GM23338 (cell line): ENCODE measurements at regions not wholly inside any gene's neighbourhood (a gene's known extent, or its start where the extent isn't known, plus 50 kb on each side); places are given as distances from the start of the nearest gene placed in this dataset.

ENCODE experiments used
- ATAC-seq: fragments of 200-7000 bp; cut with Tn5 transposase; 3 replicates; pipeline ENCODE4 v1.9.1; 2020
- DNase-seq: peaks from one replicate; pipeline ENCODE4 v3.0.0-alpha.2; 2015; ENCODE audit warnings: low spot score
- H2AFZ ChIP-seq: fragments of 200-600 bp; sonication (generic); 2 replicates; pipeline ENCODE4 v1.8.0; 2016; ENCODE audit warnings: antibody characterized with exemption, mild to moderate bottlenecking, moderate library complexity
- H3F3A ChIP-seq: fragments of 200-600 bp; sonication (generic); replicated peaks from 2 replicates; pipeline ENCODE4 v1.8.0; 2017; ENCODE audit warnings: antibody characterized with exemption, mixed run types, low read depth
- H3K27ac ChIP-seq: fragments of 200-600 bp; sonication (generic); 2 replicates; pipeline ENCODE4 v1.6.1; 2016; ENCODE audit warnings: low read depth
- H3K27me3 ChIP-seq: fragments of 200-600 bp; sonication (generic); 2 replicates; pipeline ENCODE4 v1.8.0; 2016; ENCODE audit warnings: mild to moderate bottlenecking, mixed run types, moderate library complexity; ENCODE audit not compliant: insufficient read depth
- H3K36me3 ChIP-seq: fragments of 200-600 bp; sonication (generic); 2 replicates; pipeline ENCODE4 v1.8.0; 2016; ENCODE audit warnings: mild to moderate bottlenecking; ENCODE audit not compliant: insufficient read depth
- H3K4me1 ChIP-seq: fragments of 200-600 bp; sonication (generic); 2 replicates; pipeline ENCODE4 v1.8.0; 2016; ENCODE audit warnings: mild to moderate bottlenecking, moderate library complexity; ENCODE audit not compliant: insufficient read depth
- H3K4me2 ChIP-seq: fragments of 200-600 bp; sonication (generic); 2 replicates; pipeline ENCODE4 v1.7.1; 2017; ENCODE audit warnings: mixed run types
- H3K4me3 ChIP-seq: fragments of 200-600 bp; sonication (generic); 2 replicates; pipeline ENCODE4 v1.6.1; 2016; ENCODE audit warnings: mixed run types
- H3K79me2 ChIP-seq: fragments of 200-600 bp; sonication (generic); replicated peaks from 2 replicates; pipeline ENCODE4 v1.8.0; 2017; ENCODE audit warnings: mild to moderate bottlenecking; ENCODE audit not compliant: insufficient read depth
- H3K9me2 ChIP-seq: fragments of 200-600 bp; sonication (generic); 2 replicates; pipeline ENCODE4 v1.8.0; 2017; ENCODE audit not compliant: insufficient read depth
- H4K20me1 ChIP-seq: fragments of 200-600 bp; sonication (generic); replicated peaks from 2 replicates; pipeline ENCODE4 v1.8.0; 2017; ENCODE audit warnings: mild to moderate bottlenecking; ENCODE audit not compliant: insufficient read depth
- H3K27ac Mint-ChIP-seq: 2 replicates; pipeline ENCODE4 v1.8.0; 2020; ENCODE audit warnings: inconsistent platforms, mild to moderate bottlenecking, moderate library complexity, mixed read lengths
- H3K27me3 Mint-ChIP-seq: 3 replicates; pipeline ENCODE4 v1.8.0; 2022; ENCODE audit warnings: low read depth, mild to moderate bottlenecking, moderate library complexity, mixed read lengths, inconsistent platforms; ENCODE audit not compliant: insufficient read depth, poor library complexity
- H3K36me3 Mint-ChIP-seq: 3 replicates; pipeline ENCODE4 v1.8.0; 2021; ENCODE audit warnings: low read depth, mild to moderate bottlenecking, inconsistent platforms, moderate library complexity, mixed read lengths
- H3K4me1 Mint-ChIP-seq: 3 replicates; pipeline ENCODE4 v1.8.0; 2020; ENCODE audit warnings: mild to moderate bottlenecking, inconsistent platforms, mixed read lengths
- H3K4me3 Mint-ChIP-seq: 3 replicates; pipeline ENCODE4 v1.8.0; 2021; ENCODE audit warnings: moderate library complexity, mild to moderate bottlenecking, inconsistent platforms, mixed read lengths
- H3K9me3 Mint-ChIP-seq: 3 replicates; pipeline ENCODE4 v1.8.0; 2020; ENCODE audit warnings: moderate library complexity, mild to moderate bottlenecking, inconsistent platforms, mixed read lengths
- CREB1 ChIP-seq: fragments of 250-450 bp; sonication (Bioruptor Pico); IDR thresholded peaks from 2 replicates; pipeline ENCODE4 v1.5.0; 2020; ENCODE audit warnings: low read depth, mild to moderate bottlenecking, moderate library complexity
- CTCF ChIP-seq, 2 experiments: fragments of 200-600 bp in 1 of 2; sonication (generic) in 1 of 2; conservative IDR thresholded peaks; 2 replicates each; pipeline versions ENCODE4 v1.5.1 to v1.6.1; 2016 to 2017; ENCODE audit warnings: antibody characterized with exemption in 2 of 2, low read depth in 2 of 2, mild to moderate bottlenecking in 2 of 2, moderate library complexity in 1 of 2
- EZH2 ChIP-seq: fragments of 200-600 bp; sonication (generic); IDR thresholded peaks from one replicate; pipeline ENCODE4 v1.8.0; 2017; ENCODE audit warnings: antibody characterized with exemption, mild to moderate bottlenecking, low read depth; ENCODE audit not compliant: unreplicated experiment
- NANOG ChIP-seq: IDR thresholded peaks from 2 replicates; pipeline ENCODE4 v1.6.1; 2016; ENCODE audit warnings: antibody characterized with exemption, borderline replicate concordance
- ZNF331 ChIP-seq: fragments of 250-450 bp; sonication (Bioruptor Pico); IDR thresholded peaks from 2 replicates; pipeline ENCODE4 v1.5.0; 2020; ENCODE audit warnings: low read depth, mild to moderate bottlenecking, moderate library complexity
- TF ChIP-seq, protein P1 (sequence below): IDR thresholded peaks from one replicate; pipeline ENCODE4 v1.6.1; 2018; ENCODE audit warnings: antibody characterized with exemption; ENCODE audit not compliant: unreplicated experiment

- no peak overlapping the region for H3K27ac ChIP-seq
- Mint-ChIP-seq H3K4me3 (no peak overlapping the region), H3K27ac (no peak overlapping the region), H3K27me3 (no peaks in the 10 kb centered on the region), H3K36me3 (no peaks in the 10 kb centered on the region), H3K4me1 (no peaks in the 10 kb centered on the region), H3K9me3 (no peaks in the 10 kb centered on the region)
- no peaks in the 10 kb centered on the region for H3K36me3 ChIP-seq
- H3K4me2 ChIP-seq: no peak overlapping the region
- H4K20me1 ChIP-seq: no peaks in the 10 kb centered on the region
- DNase-seq: no peak
- H3K4me1 ChIP-seq: no peaks in the 10 kb centered on the region
- no peak overlapping the region for H3K4me3 ChIP-seq
- TF ChIP-seq CTCF (conservative IDR thresholded peaks at IDR 0.05; ENCODE audit: low read depth in 2 of 2) (no peak), EZH2 (no peak), NANOG (no peak), CREB1 (CRISPR knock-in tag) (no peak)
- H3F3A ChIP-seq: no peaks in the 10 kb centered on the region
- H3K9me2 ChIP-seq: peaks cover 12% of the 10 kb centered on the region; the same call in 1 of the 2 replicates
- H3K27me3 ChIP-seq: no peaks in the 10 kb centered on the region
- no peaks in the 10 kb centered on the region for H3K79me2 ChIP-seq
- no peak overlapping the region for H2AFZ ChIP-seq
- no peak for ATAC-seq
These were observed 75.3 kb upstream of the TSPAN8 start for GRCh38 chr12:71233083-71233482.

- ATAC-seq (no peak), DNase-seq (no peak)
- H3K27ac ChIP-seq: no peak overlapping the region
- Mint-ChIP-seq H3K27me3 (no peaks in the 10 kb centered on the region), H3K36me3 (no peaks in the 10 kb centered on the region), H3K27ac (no peak overlapping the region), H3K4me1 (no peaks in the 10 kb centered on the region), H3K9me3 (no peaks in the 10 kb centered on the region), H3K4me3 (no peak overlapping the region)
- H3K27me3 ChIP-seq: no peaks in the 10 kb centered on the region
- no peaks in the 10 kb centered on the region for H3K79me2 ChIP-seq
- no peak overlapping the region for H3K4me3 ChIP-seq
- no peaks in the 10 kb centered on the region for H3K4me1 ChIP-seq
- peaks cover 18% of the 10 kb centered on the region; the same call in 1 of the 2 replicates for H3K9me2 ChIP-seq
- TF ChIP-seq, protein P1, sequence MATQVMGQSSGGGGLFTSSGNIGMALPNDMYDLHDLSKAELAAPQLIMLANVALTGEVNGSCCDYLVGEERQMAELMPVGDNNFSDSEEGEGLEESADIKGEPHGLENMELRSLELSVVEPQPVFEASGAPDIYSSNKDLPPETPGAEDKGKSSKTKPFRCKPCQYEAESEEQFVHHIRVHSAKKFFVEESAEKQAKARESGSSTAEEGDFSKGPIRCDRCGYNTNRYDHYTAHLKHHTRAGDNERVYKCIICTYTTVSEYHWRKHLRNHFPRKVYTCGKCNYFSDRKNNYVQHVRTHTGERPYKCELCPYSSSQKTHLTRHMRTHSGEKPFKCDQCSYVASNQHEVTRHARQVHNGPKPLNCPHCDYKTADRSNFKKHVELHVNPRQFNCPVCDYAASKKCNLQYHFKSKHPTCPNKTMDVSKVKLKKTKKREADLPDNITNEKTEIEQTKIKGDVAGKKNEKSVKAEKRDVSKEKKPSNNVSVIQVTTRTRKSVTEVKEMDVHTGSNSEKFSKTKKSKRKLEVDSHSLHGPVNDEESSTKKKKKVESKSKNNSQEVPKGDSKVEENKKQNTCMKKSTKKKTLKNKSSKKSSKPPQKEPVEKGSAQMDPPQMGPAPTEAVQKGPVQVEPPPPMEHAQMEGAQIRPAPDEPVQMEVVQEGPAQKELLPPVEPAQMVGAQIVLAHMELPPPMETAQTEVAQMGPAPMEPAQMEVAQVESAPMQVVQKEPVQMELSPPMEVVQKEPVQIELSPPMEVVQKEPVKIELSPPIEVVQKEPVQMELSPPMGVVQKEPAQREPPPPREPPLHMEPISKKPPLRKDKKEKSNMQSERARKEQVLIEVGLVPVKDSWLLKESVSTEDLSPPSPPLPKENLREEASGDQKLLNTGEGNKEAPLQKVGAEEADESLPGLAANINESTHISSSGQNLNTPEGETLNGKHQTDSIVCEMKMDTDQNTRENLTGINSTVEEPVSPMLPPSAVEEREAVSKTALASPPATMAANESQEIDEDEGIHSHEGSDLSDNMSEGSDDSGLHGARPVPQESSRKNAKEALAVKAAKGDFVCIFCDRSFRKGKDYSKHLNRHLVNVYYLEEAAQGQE: no peak
- no peak for TF ChIP-seq ZNF331 (CRISPR knock-in tag)
- no peak for TF ChIP-seq CREB1 (CRISPR knock-in tag)
- H2AFZ ChIP-seq: no peak overlapping the region
- no peak overlapping the region for H3K4me2 ChIP-seq
- H4K20me1 ChIP-seq: no peaks in the 10 kb centered on the region
- H3K36me3 ChIP-seq: no peaks in the 10 kb centered on the region
- no peaks in the 10 kb centered on the region for H3F3A ChIP-seq
These were observed 72.7 kb upstream of the TSPAN8 start for GRCh38 chr12:71230542-71230941.
